ENCODE measurements at regions not wholly inside any gene's neighbourhood (a gene's known extent, or its start where the extent isn't known, plus 50 kb on each side); places are given as distances from the start of the nearest gene placed in this dataset.

- no peak overlapping the region for H3K27ac ChIP-seq
- TF ChIP-seq CTCF (IDR thresholded peaks at IDR 0.05) = no peak
- no peak for TF ChIP-seq ZFX (IDR thresholded peaks at IDR 0.05; ENCODE audit: borderline replicate concordance)
Measured at GRCh38 chr11:92317222-92317621, 92.6 kb downstream of the FAT3 start.

- TF ChIP-seq CTCF (IDR thresholded peaks at IDR 0.05) (no peak), ZFX (IDR thresholded peaks at IDR 0.05; ENCODE audit: borderline replicate concordance) (no peak)
- no peak overlapping the region for H3K27ac ChIP-seq
Measured at GRCh38 chr11:92317721-92318120, 93.1 kb downstream of the FAT3 start.

GRCh38 chr11:92322225-92322624, 97.6 kb downstream of the FAT3 start:
- no peak overlapping the region for H3K27ac ChIP-seq
- TF ChIP-seq ZFX (IDR thresholded peaks at IDR 0.05; ENCODE audit: borderline replicate concordance) (no peak), CTCF (IDR thresholded peaks at IDR 0.05) (no peak)

GRCh38 chr11:92324890-92325289, 100.3 kb downstream of the FAT3 start:
- TF ChIP-seq CTCF (IDR thresholded peaks at IDR 0.05) = no peak
- TF ChIP-seq ZFX (IDR thresholded peaks at IDR 0.05; ENCODE audit: borderline replicate concordance) = no peak
- H3K27ac ChIP-seq = no peak overlapping the region

- TF ChIP-seq CTCF (IDR thresholded peaks at IDR 0.05) (no peak), ZFX (IDR thresholded peaks at IDR 0.05; ENCODE audit: borderline replicate concordance) (no peak)
- no peak overlapping the region for H3K27ac ChIP-seq
Measured at GRCh38 chr11:92325416-92325815, 100.8 kb downstream of the FAT3 start.

GRCh38 chr11:92329137-92329536, 104.5 kb downstream of the FAT3 start:
- H3K27ac ChIP-seq = no peak overlapping the region
- TF ChIP-seq ZFX (IDR thresholded peaks at IDR 0.05; ENCODE audit: borderline replicate concordance) (no peak), CTCF (IDR thresholded peaks at IDR 0.05) (no peak)

GRCh38 chr11:92329646-92330045, 105.0 kb downstream of the FAT3 start:
- no peak overlapping the region for H3K27ac ChIP-seq
- no peak for TF ChIP-seq CTCF (IDR thresholded peaks at IDR 0.05)
- TF ChIP-seq ZFX (IDR thresholded peaks at IDR 0.05; ENCODE audit: borderline replicate concordance) = no peak
